ENCODE measurements at regions not wholly inside any gene's neighbourhood (a gene's known extent, or its start where the extent isn't known, plus 50 kb on each side); places are given as distances from the start of the nearest gene placed in this dataset.
"Not testable (repeated sequence)": the region's sequence is repeated elsewhere in the genome, so short reads cannot be mapped to it uniquely, and the experiment has no call there.

GRCh38 chr11:110514967-110515366 is 85.2 kb downstream of the FDX1 start:
- DNase-seq: no peak

GRCh38 chr11:110517381-110517780 is 87.6 kb downstream of the FDX1 start:
- not testable (repeated sequence) for DNase-seq

- DNase-seq: no peak
Measured at GRCh38 chr11:110518809-110519514, 89.2 kb downstream of the FDX1 start.

GRCh38 chr11:110519796-110520195 is 90.0 kb downstream of the FDX1 start:
- DNase-seq: no peak

GRCh38 chr11:110522471-110522870 is 92.7 kb downstream of the FDX1 start:
- no peak for DNase-seq

- peak in 4 of 58 donors; percentile 1 to 37 (median 6) for DNase-seq
Measured at GRCh38 chr11:110524238-110524637, 94.5 kb downstream of the FDX1 start.

GRCh38 chr11:110525883-110526282 is 96.1 kb downstream of the FDX1 start:
- no peak for DNase-seq

GRCh38 chr11:110526323-110526722 is 96.6 kb downstream of the FDX1 start:
- no peak for DNase-seq

Measured in anterior cingulate cortex (tissue), 58 donors.